Ammon's horn (tissue), 1 donor: ENCODE measurements at regions not wholly inside any gene's neighbourhood (a gene's known extent, or its start where the extent isn't known, plus 50 kb on each side); places are given as distances from the start of the nearest gene placed in this dataset.
"Not testable (repeated sequence)": the region's sequence is repeated elsewhere in the genome, so short reads cannot be mapped to it uniquely, and the experiment has no call there.

ENCODE experiments used
- DNase-seq: peaks from one replicate; pipeline ENCODE4 v3.0.0-alpha.2; 2016; ENCODE audit warnings: low spot score

GRCh38 chr9:136611606-136612005, 51.1 kb upstream of the EGFL7 start:
- DNase-seq: no peak

- no peak for DNase-seq
Measured at GRCh38 chr9:136611119-136611518, 51.6 kb upstream of the EGFL7 start.

- no peak for DNase-seq
Measured at GRCh38 chr9:136610426-136610825, 52.3 kb upstream of the EGFL7 start.

GRCh38 chr9:136609838-136610311, 52.8 kb upstream of the EGFL7 start:
- DNase-seq: no peak

GRCh38 chr9:136609160-136609475, 53.6 kb upstream of the EGFL7 start:
- DNase-seq: no peak

GRCh38 chr9:136608348-136609159, 54.2 kb upstream of the EGFL7 start:
- DNase-seq: no peak

GRCh38 chr9:136607334-136607919, 55.3 kb upstream of the EGFL7 start:
- DNase-seq: no peak

- no peak for DNase-seq
Measured at GRCh38 chr9:136606687-136607333, 55.9 kb upstream of the EGFL7 start.

- DNase-seq: peak; percentile 43
Measured at GRCh38 chr9:136605988-136606660, 56.6 kb upstream of the EGFL7 start.

- DNase-seq: no peak
Measured at GRCh38 chr9:136604823-136605525, 57.7 kb upstream of the EGFL7 start.

GRCh38 chr9:136603901-136604814, 58.3 kb upstream of the NOTCH1 start:
- DNase-seq: no peak

- DNase-seq: no peak
Measured at GRCh38 chr9:136603216-136603615, 57.4 kb upstream of the NOTCH1 start.

GRCh38 chr9:136602193-136602885, 56.5 kb upstream of the NOTCH1 start:
- no peak for DNase-seq

GRCh38 chr9:136601250-136601973, 55.6 kb upstream of the NOTCH1 start:
- not testable (repeated sequence) for DNase-seq

- peak; percentile 89 for DNase-seq
Measured at GRCh38 chr9:136599811-136600660, 54.2 kb upstream of the NOTCH1 start.

- DNase-seq: no peak
Measured at GRCh38 chr9:136599074-136599531, 53.3 kb upstream of the NOTCH1 start.

GRCh38 chr9:136598390-136599073, 52.7 kb upstream of the NOTCH1 start:
- not testable (repeated sequence) for DNase-seq

- no peak for DNase-seq
Measured at GRCh38 chr9:136597965-136598364, 52.1 kb upstream of the NOTCH1 start.
